Mesenchymal stem cell (in vitro differentiated cells and primary cell): ENCODE measurements at regions not wholly inside any gene's neighbourhood (a gene's known extent, or its start where the extent isn't known, plus 50 kb on each side); places are given as distances from the start of the nearest gene placed in this dataset.

ENCODE experiments used
- DNase-seq: peaks from one replicate; pipeline ENCODE4 v3.0.0-alpha.2; 2013
- H2AFZ ChIP-seq: one replicate; pipeline ENCODE4 v1.6.1; 2013; ENCODE audit warnings: low read depth, mild to moderate bottlenecking, control low read depth, inconsistent platforms, low read length, moderate library complexity
- H2AK5ac ChIP-seq: 2 replicates; pipeline ENCODE4 v1.6.1; 2013; ENCODE audit warnings: low read length, moderate library complexity, mild to moderate bottlenecking, inconsistent platforms; ENCODE audit not compliant: severe bottlenecking
- H2BK120ac ChIP-seq: one replicate; pipeline ENCODE4 v1.6.1; 2013; ENCODE audit warnings: low read depth, mild to moderate bottlenecking, inconsistent platforms, low read length, moderate library complexity
- H2BK12ac ChIP-seq, 2 experiments: one replicate each; pipeline ENCODE4 v1.6.1; 2013; ENCODE audit warnings: inconsistent platforms in 2 of 2, low read length in 2 of 2, mild to moderate bottlenecking in 2 of 2, moderate library complexity in 2 of 2, control low read depth in 1 of 2
- H2BK15ac ChIP-seq: one replicate; pipeline ENCODE4 v1.6.1; 2013; ENCODE audit warnings: mild to moderate bottlenecking, low read depth, inconsistent platforms; ENCODE audit not compliant: poor library complexity, severe bottlenecking
- H2BK5ac ChIP-seq: 2 replicates; pipeline ENCODE4 v1.6.1; 2013; ENCODE audit warnings: low read depth, mild to moderate bottlenecking, low read length, control low read depth, inconsistent platforms; ENCODE audit not compliant: poor library complexity, severe bottlenecking
- H3K14ac ChIP-seq, 2 experiments: one replicate each; pipeline ENCODE4 v1.6.1; 2013; ENCODE audit warnings: inconsistent platforms in 2 of 2, low read length in 2 of 2, control low read depth in 1 of 2, mild to moderate bottlenecking in 1 of 2, moderate library complexity in 1 of 2
- H3K18ac ChIP-seq, 2 experiments: one replicate each; pipeline ENCODE4 v1.6.1; 2013; ENCODE audit warnings: inconsistent platforms in 2 of 2, low read length in 2 of 2, control low read depth in 1 of 2, low read depth in 1 of 2, mild to moderate bottlenecking in 1 of 2
- H3K23ac ChIP-seq, 2 experiments: one replicate each; pipeline ENCODE4 v1.6.1; 2013; ENCODE audit warnings: inconsistent platforms in 2 of 2, low read length in 2 of 2, mild to moderate bottlenecking in 2 of 2, moderate library complexity in 2 of 2, control low read depth in 1 of 2
- H3K27ac ChIP-seq: 2 replicates; pipeline ENCODE4 v1.5.1; 2013; ENCODE audit warnings: mild to moderate bottlenecking, moderate library complexity, low read length, control low read depth, inconsistent platforms; ENCODE audit not compliant: poor library complexity, severe bottlenecking
- H3K27me3 ChIP-seq, 2 experiments: 2 replicates each; pipeline versions ENCODE4 v1.6.1 to v1.7.0; 2013; ENCODE audit warnings: low read length in 2 of 2, mild to moderate bottlenecking in 2 of 2, moderate library complexity in 2 of 2, control low read depth in 1 of 2, inconsistent platforms in 1 of 2; ENCODE audit not compliant: control insufficient read depth in 1 of 2, insufficient read depth in 1 of 2
- H3K36me3 ChIP-seq, 2 experiments: 2 replicates each; pipeline versions ENCODE4 v1.6.1 to v1.7.0; 2013; ENCODE audit warnings: low read length in 2 of 2, control low read depth in 1 of 2, inconsistent platforms in 1 of 2, low read depth in 1 of 2, mild to moderate bottlenecking in 1 of 2; ENCODE audit not compliant: insufficient read depth in 2 of 2, control insufficient read depth in 1 of 2
- H3K4ac ChIP-seq, 2 experiments: one replicate each; pipeline ENCODE4 v1.6.1; 2013; ENCODE audit warnings: inconsistent platforms in 2 of 2, low read length in 2 of 2, mild to moderate bottlenecking in 2 of 2, moderate library complexity in 2 of 2, control low read depth in 1 of 2, low read depth in 1 of 2
- H3K4me1 ChIP-seq: 2 replicates; pipeline ENCODE4 v1.6.1; 2013; ENCODE audit warnings: low read depth, low read length, control low read depth; ENCODE audit not compliant: control insufficient read depth, insufficient read depth
- H3K4me2 ChIP-seq: 2 replicates; pipeline ENCODE4 v1.6.1; 2013; ENCODE audit warnings: low read length, mild to moderate bottlenecking, inconsistent platforms; ENCODE audit not compliant: poor library complexity, severe bottlenecking
- H3K4me3 ChIP-seq, 2 experiments: 2 replicates each; pipeline versions ENCODE4 v1.5.1 to v1.7.0; 2013; ENCODE audit warnings: low read length in 2 of 2, mild to moderate bottlenecking in 2 of 2, control low read depth in 1 of 2, low read depth in 1 of 2; ENCODE audit not compliant: insufficient read depth in 1 of 2
- H3K79me1 ChIP-seq: replicated peaks from 2 replicates; pipeline ENCODE4 v1.6.1; 2013; ENCODE audit warnings: mild to moderate bottlenecking, control low read depth, low read length, inconsistent platforms; ENCODE audit not compliant: poor library complexity, severe bottlenecking
- H3K9ac ChIP-seq: 2 replicates; pipeline ENCODE4 v1.7.0; 2013; ENCODE audit warnings: mild to moderate bottlenecking, low read length, moderate library complexity
- H3K9me3 ChIP-seq: 2 replicates; pipeline ENCODE4 v1.7.0; 2013; ENCODE audit warnings: mild to moderate bottlenecking, low read length; ENCODE audit not compliant: control insufficient read depth
- H4K8ac ChIP-seq: one replicate; pipeline ENCODE4 v1.6.1; 2013; ENCODE audit warnings: inconsistent platforms, mild to moderate bottlenecking, low read length, moderate library complexity
- H4K91ac ChIP-seq: one replicate; pipeline ENCODE4 v1.6.1; 2013; ENCODE audit warnings: mild to moderate bottlenecking, low read length, inconsistent platforms
- WGBS: methylation state at CpG from one replicate; pipeline ENCODE4 v1.1.7; 2013; ENCODE audit warnings: mixed read lengths; 5-methylcytosine and 5-hydroxymethylcytosine counted together

DNA sequence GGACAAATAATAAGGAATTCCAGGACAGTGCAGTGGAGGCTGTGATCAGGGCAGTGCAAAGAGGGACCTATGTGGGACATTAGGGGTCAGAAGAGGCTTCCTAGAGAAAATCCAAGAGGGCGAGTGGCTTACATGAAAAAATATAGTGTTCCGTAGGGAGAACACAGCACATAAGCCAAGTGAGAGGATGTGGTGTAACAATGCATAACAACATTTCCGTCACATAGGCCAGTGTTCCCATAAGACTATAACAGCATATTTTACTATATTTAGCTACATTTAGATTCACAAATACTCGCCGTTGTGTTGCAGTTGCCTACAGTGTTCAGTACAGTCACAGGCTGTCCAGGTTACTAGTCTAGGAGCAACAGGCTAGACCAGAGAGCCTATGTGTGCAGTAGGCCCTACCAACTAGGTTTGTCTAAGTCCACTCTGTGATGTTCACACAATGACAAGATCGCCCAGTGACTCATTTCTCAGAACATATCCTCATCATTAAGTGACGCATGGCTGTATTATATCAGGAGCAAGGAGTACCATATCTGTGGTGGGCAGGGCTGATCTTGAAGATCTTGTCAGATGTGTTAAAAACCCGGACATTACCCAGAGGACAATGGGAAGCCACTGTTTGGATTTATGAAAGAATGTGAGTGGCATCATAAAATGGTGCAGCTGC is 74.0 kb upstream of the TBL1X start:
- no peak overlapping the region for H3K4me2 ChIP-seq

DNA sequence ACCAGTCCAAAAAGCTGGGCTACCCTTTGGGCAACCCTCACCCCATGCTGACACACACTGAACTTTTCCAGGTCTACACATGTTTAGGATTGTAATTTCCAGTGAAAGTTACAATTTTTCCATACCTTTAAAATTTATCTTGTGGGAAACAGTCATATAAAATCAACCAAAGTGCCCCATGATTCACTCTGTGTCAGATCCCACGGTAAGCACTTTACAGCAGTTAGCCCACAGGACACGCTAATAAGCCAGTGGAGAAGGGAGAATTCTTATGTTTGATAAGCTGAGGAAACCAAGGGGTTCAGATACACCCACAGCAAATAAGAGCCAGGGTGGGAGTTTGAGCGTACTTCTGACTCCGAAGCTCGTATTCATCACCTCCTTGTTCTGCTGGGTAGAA is 72.4 kb upstream of the TBL1X start:
- no peaks in the 10 kb centered on the region for H3K27me3 ChIP-seq
- no peak overlapping the region for H3K4me2 ChIP-seq
- H3K9me3 ChIP-seq, result peaks cover 3% of the 10 kb centered on the region
- no peak overlapping the region for H2BK120ac ChIP-seq
- H3K14ac ChIP-seq, result no peak overlapping the region
- no peak overlapping the region for H2BK5ac ChIP-seq
- H3K4ac ChIP-seq, result no peak overlapping the region
- 100% methylated on average over 4 of the region's 5 CpGs for whole genome bisulfite sequencing
- no peak overlapping the region for H3K4me3 ChIP-seq
- no peaks in the 10 kb centered on the region for H3K79me1 ChIP-seq
- no peak overlapping the region for H2AFZ ChIP-seq
- no peak overlapping the region for H4K91ac ChIP-seq
- H3K18ac ChIP-seq, result no peak overlapping the region
- no peak overlapping the region for H4K8ac ChIP-seq
- H3K9ac ChIP-seq, result no peak overlapping the region
- no peak overlapping the region for H3K23ac ChIP-seq
- H2AK5ac ChIP-seq, result no peak overlapping the region
- no peak overlapping the region for H2BK12ac ChIP-seq
- H2BK15ac ChIP-seq, result no peak overlapping the region
- no peaks in the 10 kb centered on the region for H3K36me3 ChIP-seq
- H3K4me1 ChIP-seq, result no peaks in the 10 kb centered on the region
- DNase-seq, result no peak
- H3K27ac ChIP-seq, result no peak overlapping the region

More for the DNA sequence above, 74.0 kb upstream of the TBL1X start:
- no peak overlapping the region for H2BK5ac ChIP-seq
- H4K8ac ChIP-seq, result no peak overlapping the region
- no peak overlapping the region for H3K23ac ChIP-seq
- H3K36me3 ChIP-seq, result no peaks in the 10 kb centered on the region
- H3K18ac ChIP-seq, result no peak overlapping the region
- no peak overlapping the region for H3K27ac ChIP-seq
- no peak for DNase-seq
- no peak overlapping the region for H2AK5ac ChIP-seq
- H3K4ac ChIP-seq, result no peak overlapping the region
- no peaks in the 10 kb centered on the region for H3K27me3 ChIP-seq
- no peak overlapping the region for H2BK12ac ChIP-seq
- H2BK120ac ChIP-seq, result no peak overlapping the region
- H3K9me3 ChIP-seq, result peaks cover 3% of the 10 kb centered on the region
- WGBS, result 92% methylated on average over 5 of the region's 8 CpGs
- H3K79me1 ChIP-seq, result no peaks in the 10 kb centered on the region
- no peaks in the 10 kb centered on the region for H3K4me1 ChIP-seq
- no peak overlapping the region for H3K14ac ChIP-seq
- H3K9ac ChIP-seq, result no peak overlapping the region
- H3K4me3 ChIP-seq, result no peak overlapping the region
- H2BK15ac ChIP-seq, result no peak overlapping the region
- no peak overlapping the region for H2AFZ ChIP-seq
- no peak overlapping the region for H4K91ac ChIP-seq

DNA sequence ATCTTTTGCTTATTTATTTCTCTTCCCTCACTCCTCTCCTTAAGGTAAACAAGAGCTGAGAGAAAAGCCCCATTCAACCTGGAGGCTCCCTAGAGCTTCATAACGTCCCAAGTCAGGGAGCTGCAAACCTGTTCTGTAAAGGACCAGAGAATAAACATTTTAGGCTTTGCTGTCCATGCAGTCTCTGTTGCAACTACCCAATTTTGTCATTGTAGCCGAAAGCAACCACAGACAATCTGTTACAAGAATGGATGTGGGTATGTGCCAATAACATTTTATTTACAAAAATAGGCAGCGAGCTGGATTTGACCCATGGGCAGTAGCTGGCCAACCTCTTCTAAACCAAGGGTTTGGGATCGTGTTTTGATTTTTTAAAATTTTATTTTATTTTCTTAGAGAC is 71.3 kb upstream of the TBL1X start:
- H4K91ac ChIP-seq, result no peak overlapping the region
- no peak overlapping the region for H2BK5ac ChIP-seq
- H3K4me3 ChIP-seq, result no peak overlapping the region
- H3K14ac ChIP-seq, result no peak overlapping the region
- no peak overlapping the region for H4K8ac ChIP-seq
- H2AFZ ChIP-seq, result no peak overlapping the region
- H3K27ac ChIP-seq, result no peak overlapping the region
- no peaks in the 10 kb centered on the region for H3K36me3 ChIP-seq
- DNase-seq, result no peak
- H2BK15ac ChIP-seq, result no peak overlapping the region
- no peak overlapping the region for H2BK12ac ChIP-seq
- no peak overlapping the region for H3K4ac ChIP-seq
- no peak overlapping the region for H3K23ac ChIP-seq
- H3K9me3 ChIP-seq, result peaks cover 3% of the 10 kb centered on the region
- 86% methylated on average over 1 of the region's 4 CpGs for WGBS
- H3K18ac ChIP-seq, result no peak overlapping the region
- H3K79me1 ChIP-seq, result no peaks in the 10 kb centered on the region
- no peaks in the 10 kb centered on the region for H3K4me1 ChIP-seq
- H3K4me2 ChIP-seq, result no peak overlapping the region
- H3K9ac ChIP-seq, result no peak overlapping the region
- no peak overlapping the region for H2AK5ac ChIP-seq
- H2BK120ac ChIP-seq, result no peak overlapping the region
- H3K27me3 ChIP-seq, result no peaks in the 10 kb centered on the region

DNA sequence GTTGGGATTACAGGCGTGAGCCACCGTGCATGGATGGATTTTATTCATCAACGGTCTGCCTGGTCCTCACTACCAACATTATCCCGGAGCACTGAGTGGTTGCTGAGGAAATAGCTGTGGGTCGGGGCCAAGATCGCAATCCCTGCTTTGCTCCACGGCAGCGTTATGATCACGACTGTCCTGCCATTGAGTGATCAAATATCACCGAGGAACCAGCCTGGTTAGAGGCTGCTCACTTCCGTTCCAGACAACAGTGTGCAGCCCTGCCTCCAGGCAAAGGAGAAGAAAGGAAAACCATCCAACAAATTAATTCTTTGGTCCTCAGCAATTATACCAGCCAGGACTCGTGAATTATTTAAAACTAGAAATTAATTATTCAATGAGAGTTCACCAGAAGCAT is 70.6 kb upstream of the TBL1X start:
- no peak for DNase-seq
- Histone ChIP-seq H2BK15ac (no peak overlapping the region), H3K9me3 (peaks cover 4% of the 10 kb centered on the region), H2BK12ac (no peak overlapping the region), H4K91ac (no peak overlapping the region), H2BK120ac (no peak overlapping the region), H2AFZ (no peak overlapping the region), H3K4ac (no peak overlapping the region), H4K8ac (no peak overlapping the region), H2BK5ac (no peak overlapping the region), H3K4me2 (no peak overlapping the region), H3K23ac (no peak overlapping the region), H3K4me1 (no peaks in the 10 kb centered on the region), H3K27me3 (no peaks in the 10 kb centered on the region), H3K9ac (no peak overlapping the region), H3K18ac (no peak overlapping the region), H3K79me1 (no peaks in the 10 kb centered on the region), H3K27ac (no peak overlapping the region), H3K4me3 (no peak overlapping the region), H3K36me3 (no peaks in the 10 kb centered on the region), H2AK5ac (no peak overlapping the region), H3K14ac (no peak overlapping the region)
- WGBS, result 90% methylated on average over 11 of the region's 12 CpGs
